ENCODE measurements at regions not wholly inside any gene's neighbourhood (a gene's known extent, or its start where the extent isn't known, plus 50 kb on each side); places are given as distances from the start of the nearest gene placed in this dataset.

GRCh38 chr2:156672556-156673332 is 236.6 kb downstream of the GPD2 start:
- TF ChIP-seq, protein P1, sequence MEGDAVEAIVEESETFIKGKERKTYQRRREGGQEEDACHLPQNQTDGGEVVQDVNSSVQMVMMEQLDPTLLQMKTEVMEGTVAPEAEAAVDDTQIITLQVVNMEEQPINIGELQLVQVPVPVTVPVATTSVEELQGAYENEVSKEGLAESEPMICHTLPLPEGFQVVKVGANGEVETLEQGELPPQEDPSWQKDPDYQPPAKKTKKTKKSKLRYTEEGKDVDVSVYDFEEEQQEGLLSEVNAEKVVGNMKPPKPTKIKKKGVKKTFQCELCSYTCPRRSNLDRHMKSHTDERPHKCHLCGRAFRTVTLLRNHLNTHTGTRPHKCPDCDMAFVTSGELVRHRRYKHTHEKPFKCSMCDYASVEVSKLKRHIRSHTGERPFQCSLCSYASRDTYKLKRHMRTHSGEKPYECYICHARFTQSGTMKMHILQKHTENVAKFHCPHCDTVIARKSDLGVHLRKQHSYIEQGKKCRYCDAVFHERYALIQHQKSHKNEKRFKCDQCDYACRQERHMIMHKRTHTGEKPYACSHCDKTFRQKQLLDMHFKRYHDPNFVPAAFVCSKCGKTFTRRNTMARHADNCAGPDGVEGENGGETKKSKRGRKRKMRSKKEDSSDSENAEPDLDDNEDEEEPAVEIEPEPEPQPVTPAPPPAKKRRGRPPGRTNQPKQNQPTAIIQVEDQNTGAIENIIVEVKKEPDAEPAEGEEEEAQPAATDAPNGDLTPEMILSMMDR (conservative IDR thresholded peaks at IDR 0.05; ENCODE audit: low read length), result no peak
- TF ChIP-seq EZH2phosphoT487 (IDR thresholded peaks at IDR 0.05; ENCODE audit: borderline replicate concordance, low read depth, low read length), result no peak

All from OCI-LY7 (cell line).